Right atrium auricular region (tissue), 2 donors: ENCODE measurements at regions not wholly inside any gene's neighbourhood (a gene's known extent, or its start where the extent isn't known, plus 50 kb on each side); places are given as distances from the start of the nearest gene placed in this dataset.

ENCODE experiments used
- DNase-seq: peaks from one replicate; pipeline ENCODE4 v3.0.0-alpha.2; 2019; ENCODE audit warnings: low spot score
- H3K27ac ChIP-seq, 2 donors: fragments of 200-600 bp; sonication (generic); 1 replicate in 1 of 2; 2 replicates in 1 of 2; pipeline ENCODE4 v1.5.1; 2016 to 2019
- H3K27me3 ChIP-seq, 2 donors: fragments of 200-600 bp; sonication (generic); one replicate each; pipeline versions ENCODE4 v1.5.1 to v1.6.0; 2017 to 2019
- H3K36me3 ChIP-seq: fragments of 200-600 bp; sonication (generic); one replicate; pipeline ENCODE4 v1.5.1; 2016
- H3K4me1 ChIP-seq, 2 donors: fragments of 200-600 bp; sonication (generic); one replicate each; pipeline versions ENCODE4 v1.5.1 to v1.6.0; 2017 to 2019
- H3K4me3 ChIP-seq, 2 donors: fragments of 200-600 bp; sonication (generic); 1 replicate in 1 of 2; 2 replicates in 1 of 2; pipeline ENCODE4 v1.5.1; 2017 to 2019; ENCODE audit warnings: mild to moderate bottlenecking in 1 of 2, moderate library complexity in 1 of 2
- H3K9me3 ChIP-seq, 2 donors: fragments of 200-600 bp; sonication (generic); one replicate each; pipeline ENCODE4 v1.5.1; 2019
- TF ChIP-seq, protein P1 (sequence below), 2 donors: fragments of 200-600 bp; sonication (generic); IDR thresholded peaks; one replicate each; pipeline ENCODE4 v1.5.1; 2019; ENCODE audit warnings: antibody characterized with exemption in 2 of 2

- no peak overlapping the region for H3K4me3 ChIP-seq
- no peaks in the 10 kb centered on the region for H3K4me1 ChIP-seq
- H3K27me3 ChIP-seq, result no peaks in the 10 kb centered on the region
- H3K36me3 ChIP-seq, result no peaks in the 10 kb centered on the region
- DNase-seq, result no peak
- H3K27ac ChIP-seq, result no peak overlapping the region
- H3K9me3 ChIP-seq, result no peaks in the 10 kb centered on the region
- TF ChIP-seq, protein P1, sequence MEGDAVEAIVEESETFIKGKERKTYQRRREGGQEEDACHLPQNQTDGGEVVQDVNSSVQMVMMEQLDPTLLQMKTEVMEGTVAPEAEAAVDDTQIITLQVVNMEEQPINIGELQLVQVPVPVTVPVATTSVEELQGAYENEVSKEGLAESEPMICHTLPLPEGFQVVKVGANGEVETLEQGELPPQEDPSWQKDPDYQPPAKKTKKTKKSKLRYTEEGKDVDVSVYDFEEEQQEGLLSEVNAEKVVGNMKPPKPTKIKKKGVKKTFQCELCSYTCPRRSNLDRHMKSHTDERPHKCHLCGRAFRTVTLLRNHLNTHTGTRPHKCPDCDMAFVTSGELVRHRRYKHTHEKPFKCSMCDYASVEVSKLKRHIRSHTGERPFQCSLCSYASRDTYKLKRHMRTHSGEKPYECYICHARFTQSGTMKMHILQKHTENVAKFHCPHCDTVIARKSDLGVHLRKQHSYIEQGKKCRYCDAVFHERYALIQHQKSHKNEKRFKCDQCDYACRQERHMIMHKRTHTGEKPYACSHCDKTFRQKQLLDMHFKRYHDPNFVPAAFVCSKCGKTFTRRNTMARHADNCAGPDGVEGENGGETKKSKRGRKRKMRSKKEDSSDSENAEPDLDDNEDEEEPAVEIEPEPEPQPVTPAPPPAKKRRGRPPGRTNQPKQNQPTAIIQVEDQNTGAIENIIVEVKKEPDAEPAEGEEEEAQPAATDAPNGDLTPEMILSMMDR (IDR thresholded peaks at IDR 0.05), result no peak
Observed at GRCh38 chr2:151083856-151084795, 177.5 kb downstream of the RBM43 start.

GRCh38 chr2:151078889-151079288 lies 182.8 kb downstream of the RBM43 start:
- no peaks in the 10 kb centered on the region for H3K36me3 ChIP-seq
- no peak overlapping the region for H3K4me3 ChIP-seq
- TF ChIP-seq, protein P1 (IDR thresholded peaks at IDR 0.05), result no peak
- H3K9me3 ChIP-seq, result peaks cover 0 to 20% of the 10 kb centered on the region in 2 donors
- no peak overlapping the region for H3K27ac ChIP-seq
- no peak for DNase-seq
- no peaks in the 10 kb centered on the region for H3K4me1 ChIP-seq
- H3K27me3 ChIP-seq, result no peaks in the 10 kb centered on the region

GRCh38 chr2:151071906-151072305 lies 189.8 kb downstream of the RBM43 start:
- peaks cover 0 to 11% of the 10 kb centered on the region in 2 donors for H3K9me3 ChIP-seq
- no peak for DNase-seq
- H3K4me3 ChIP-seq, result no peak overlapping the region
- H3K27ac ChIP-seq, result no peak overlapping the region
- no peaks in the 10 kb centered on the region for H3K27me3 ChIP-seq
- H3K36me3 ChIP-seq, result no peaks in the 10 kb centered on the region
- no peaks in the 10 kb centered on the region for H3K4me1 ChIP-seq
- TF ChIP-seq, protein P1 (IDR thresholded peaks at IDR 0.05), result no peak

- H3K27me3 ChIP-seq, result no peaks in the 10 kb centered on the region
- no peak overlapping the region for H3K27ac ChIP-seq
- no peak overlapping the region for H3K4me3 ChIP-seq
- DNase-seq, result no peak
- H3K36me3 ChIP-seq, result no peaks in the 10 kb centered on the region
- TF ChIP-seq, protein P1 (IDR thresholded peaks at IDR 0.05), result no peak
- H3K4me1 ChIP-seq, result no peaks in the 10 kb centered on the region
- H3K9me3 ChIP-seq, result peaks cover 0 to 11% of the 10 kb centered on the region in 2 donors
Observed at GRCh38 chr2:151071382-151071781, 190.3 kb downstream of the RBM43 start.

DNA sequence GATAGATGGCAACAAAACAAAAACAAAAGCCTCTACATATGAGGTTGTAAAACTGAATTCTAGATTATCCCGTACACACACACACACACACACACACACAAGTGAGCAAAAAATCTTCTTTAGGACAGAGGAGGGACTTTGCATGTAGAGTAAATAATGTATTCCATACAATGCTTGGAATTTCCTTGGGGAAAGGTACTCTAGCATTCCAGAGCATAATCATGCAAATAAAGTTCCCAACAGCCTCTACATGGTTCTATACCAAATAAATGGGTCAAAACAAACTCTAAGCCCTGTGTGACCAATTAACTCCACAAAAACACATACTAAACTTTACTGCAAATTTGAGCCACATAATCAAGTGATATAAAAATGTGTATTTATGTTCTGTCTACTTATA lies 191.4 kb downstream of the RBM43 start:
- Histone ChIP-seq H3K27ac (no peak overlapping the region), H3K36me3 (no peaks in the 10 kb centered on the region), H3K4me1 (no peaks in the 10 kb centered on the region), H3K9me3 (peaks cover 0 to 6% of the 10 kb centered on the region in 2 donors), H3K27me3 (no peaks in the 10 kb centered on the region), H3K4me3 (no peak overlapping the region)
- DNase-seq, result no peak
- TF ChIP-seq, protein P1 (IDR thresholded peaks at IDR 0.05), result no peak
